ENCODE measurements at regions not wholly inside any gene's neighbourhood (a gene's known extent, or its start where the extent isn't known, plus 50 kb on each side); places are given as distances from the start of the nearest gene placed in this dataset.

- H3K27ac ChIP-seq (ENCODE audit: low read depth), result no peak overlapping the region
- Mint-ChIP-seq H3K9me3 (no peaks in the 10 kb centered on the region), H3K4me3 (no peak overlapping the region), H3K27ac (no peak overlapping the region), H3K36me3 (ENCODE audit: low read depth) (no peaks in the 10 kb centered on the region), H3K4me1 (peaks cover 10% of the 10 kb centered on the region), H3K27me3 (ENCODE audit: insufficient read depth, low read depth, poor library complexity) (peaks cover 6% of the 10 kb centered on the region)
- H3F3A ChIP-seq (replicated peaks; ENCODE audit: low read depth), result no peaks in the 10 kb centered on the region
- peaks cover 12% of the 10 kb centered on the region; the same call in 1 of the 2 replicates for H3K4me1 ChIP-seq (ENCODE audit: insufficient read depth)
- no peak overlapping the region for H3K4me3 ChIP-seq
- no peaks in the 10 kb centered on the region for H3K36me3 ChIP-seq (ENCODE audit: insufficient read depth)
- H3K79me2 ChIP-seq (replicated peaks; ENCODE audit: insufficient read depth), result no peaks in the 10 kb centered on the region
- DNase-seq (ENCODE audit: low spot score) (no peak), ATAC-seq (no peak)
- no peaks in the 10 kb centered on the region for H3K27me3 ChIP-seq (ENCODE audit: insufficient read depth)
- H3K4me2 ChIP-seq, result no peak overlapping the region
- TF ChIP-seq REST (IDR thresholded peaks at IDR 0.05; ENCODE audit: unreplicated experiment), result no peak
- TF ChIP-seq ZNF331 (CRISPR knock-in tag; IDR thresholded peaks at IDR 0.05; ENCODE audit: low read depth), result no peak
- TF ChIP-seq EZH2phosphoT487 (IDR thresholded peaks at IDR 0.05; ENCODE audit: unreplicated experiment), result no peak
- no peak for TF ChIP-seq NANOG (IDR thresholded peaks at IDR 0.05; ENCODE audit: borderline replicate concordance)
- TF ChIP-seq POLR2AphosphoS5 (IDR thresholded peaks at IDR 0.05; ENCODE audit: low read depth), result no peak
- no peaks in the 10 kb centered on the region for H4K20me1 ChIP-seq (replicated peaks; ENCODE audit: insufficient read depth)
- 0 out of 2 replicates have a peak overlapping the region, but pooled peaks have one; percentile 56 for H2AFZ ChIP-seq
- H3K9me2 ChIP-seq (ENCODE audit: insufficient read depth), result peaks cover 15% of the 10 kb centered on the region
Measured at GRCh38 chr5:34589832-34590231, 66.3 kb upstream of the RAI14 start.

DNA sequence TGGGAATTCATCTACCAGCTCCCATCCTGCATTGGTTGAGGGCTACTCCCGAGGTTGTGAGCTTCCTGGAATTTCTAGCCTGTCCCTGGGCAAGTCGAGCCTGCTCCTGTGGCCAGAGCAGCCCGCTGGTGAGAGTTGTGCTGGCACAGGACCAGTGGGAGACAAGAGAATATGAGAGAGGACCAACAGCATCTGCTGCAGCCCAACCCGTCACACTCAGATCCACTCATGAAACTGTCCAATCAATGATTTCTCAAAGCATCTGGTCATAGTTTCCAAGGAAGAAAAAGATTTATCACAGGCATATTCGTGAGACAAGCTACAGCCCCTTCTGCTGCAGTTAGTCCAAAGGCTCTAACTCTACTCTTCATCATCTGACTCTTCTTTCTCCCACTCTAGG, 64.4 kb upstream of the RAI14 start:
- H3K4me1 ChIP-seq (ENCODE audit: insufficient read depth), result peaks cover 12% of the 10 kb centered on the region; the same call in 1 of the 2 replicates
- no peaks in the 10 kb centered on the region for H3K27me3 ChIP-seq (ENCODE audit: insufficient read depth)
- no peaks in the 10 kb centered on the region for H3K36me3 ChIP-seq (ENCODE audit: insufficient read depth)
- H3F3A ChIP-seq (replicated peaks; ENCODE audit: low read depth), result no peaks in the 10 kb centered on the region
- H3K27ac ChIP-seq (ENCODE audit: low read depth), result no peak overlapping the region
- no peaks in the 10 kb centered on the region for H3K36me3 Mint-ChIP-seq (ENCODE audit: low read depth)
- no peaks in the 10 kb centered on the region for H4K20me1 ChIP-seq (replicated peaks; ENCODE audit: insufficient read depth)
- DNase-seq (ENCODE audit: low spot score) (no peak), ATAC-seq (no peak)
- peaks cover 10% of the 10 kb centered on the region for H3K4me1 Mint-ChIP-seq
- peaks cover 3% of the 10 kb centered on the region for H3K27me3 Mint-ChIP-seq (ENCODE audit: insufficient read depth, low read depth, poor library complexity)
- no peak overlapping the region for H3K4me3 Mint-ChIP-seq
- no peak overlapping the region for H3K4me2 ChIP-seq
- no peak overlapping the region for H3K27ac Mint-ChIP-seq
- H3K9me2 ChIP-seq (ENCODE audit: insufficient read depth), result peaks cover 10% of the 10 kb centered on the region; the same call in 1 of the 2 replicates
- no peak overlapping the region for H2AFZ ChIP-seq
- no peaks in the 10 kb centered on the region for H3K79me2 ChIP-seq (replicated peaks; ENCODE audit: insufficient read depth)
- no peaks in the 10 kb centered on the region for H3K9me3 Mint-ChIP-seq
- H3K4me3 ChIP-seq, result no peak overlapping the region
- TF ChIP-seq JUNB (IDR thresholded peaks at IDR 0.05; ENCODE audit: unreplicated experiment) (no peak), NANOG (IDR thresholded peaks at IDR 0.05; ENCODE audit: borderline replicate concordance) (no peak), STAT1 (IDR thresholded peaks at IDR 0.05; ENCODE audit: unreplicated experiment) (no peak), ZNF114 (CRISPR knock-in tag; IDR thresholded peaks at IDR 0.05) (no peak), REST (IDR thresholded peaks at IDR 0.05; ENCODE audit: unreplicated experiment) (no peak), CREB1 (CRISPR knock-in tag; IDR thresholded peaks at IDR 0.05; ENCODE audit: low read depth) (no peak)
- TF ChIP-seq, protein P1, sequence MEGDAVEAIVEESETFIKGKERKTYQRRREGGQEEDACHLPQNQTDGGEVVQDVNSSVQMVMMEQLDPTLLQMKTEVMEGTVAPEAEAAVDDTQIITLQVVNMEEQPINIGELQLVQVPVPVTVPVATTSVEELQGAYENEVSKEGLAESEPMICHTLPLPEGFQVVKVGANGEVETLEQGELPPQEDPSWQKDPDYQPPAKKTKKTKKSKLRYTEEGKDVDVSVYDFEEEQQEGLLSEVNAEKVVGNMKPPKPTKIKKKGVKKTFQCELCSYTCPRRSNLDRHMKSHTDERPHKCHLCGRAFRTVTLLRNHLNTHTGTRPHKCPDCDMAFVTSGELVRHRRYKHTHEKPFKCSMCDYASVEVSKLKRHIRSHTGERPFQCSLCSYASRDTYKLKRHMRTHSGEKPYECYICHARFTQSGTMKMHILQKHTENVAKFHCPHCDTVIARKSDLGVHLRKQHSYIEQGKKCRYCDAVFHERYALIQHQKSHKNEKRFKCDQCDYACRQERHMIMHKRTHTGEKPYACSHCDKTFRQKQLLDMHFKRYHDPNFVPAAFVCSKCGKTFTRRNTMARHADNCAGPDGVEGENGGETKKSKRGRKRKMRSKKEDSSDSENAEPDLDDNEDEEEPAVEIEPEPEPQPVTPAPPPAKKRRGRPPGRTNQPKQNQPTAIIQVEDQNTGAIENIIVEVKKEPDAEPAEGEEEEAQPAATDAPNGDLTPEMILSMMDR (conservative IDR thresholded peaks at IDR 0.05; ENCODE audit: low read depth in 2 of 2), result no peak
- TF ChIP-seq, protein P2, sequence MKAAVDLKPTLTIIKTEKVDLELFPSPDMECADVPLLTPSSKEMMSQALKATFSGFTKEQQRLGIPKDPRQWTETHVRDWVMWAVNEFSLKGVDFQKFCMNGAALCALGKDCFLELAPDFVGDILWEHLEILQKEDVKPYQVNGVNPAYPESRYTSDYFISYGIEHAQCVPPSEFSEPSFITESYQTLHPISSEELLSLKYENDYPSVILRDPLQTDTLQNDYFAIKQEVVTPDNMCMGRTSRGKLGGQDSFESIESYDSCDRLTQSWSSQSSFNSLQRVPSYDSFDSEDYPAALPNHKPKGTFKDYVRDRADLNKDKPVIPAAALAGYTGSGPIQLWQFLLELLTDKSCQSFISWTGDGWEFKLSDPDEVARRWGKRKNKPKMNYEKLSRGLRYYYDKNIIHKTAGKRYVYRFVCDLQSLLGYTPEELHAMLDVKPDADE (IDR thresholded peaks at IDR 0.05), result no peak

Data from GM23338 (cell line).